NCI-H1930 (cell line): ENCODE measurements at regions not wholly inside any gene's neighbourhood (a gene's known extent, or its start where the extent isn't known, plus 50 kb on each side); places are given as distances from the start of the nearest gene placed in this dataset.
"Not testable (repeated sequence)": the region's sequence is repeated elsewhere in the genome, so short reads cannot be mapped to it uniquely, and the experiment has no call there.

Experiments used
- DNase-seq, 2 experiments: peaks; one replicate each; lab custom pipeline; 2025; lab: John Stamatoyannopoulos, UW

GRCh38 chr1:101367630-101368029 is 130.8 kb downstream of the S1PR1 start:
- DNase-seq = peak in 1 of 2 experiments; percentile 24

- DNase-seq = no peak
These were observed 133.7 kb downstream of the S1PR1 start for GRCh38 chr1:101370488-101370887.

- no peak for DNase-seq
These were observed 134.4 kb downstream of the S1PR1 start for GRCh38 chr1:101371259-101371658.

- no peak for DNase-seq
These were observed 136.8 kb downstream of the S1PR1 start for GRCh38 chr1:101373570-101373969.

- DNase-seq = not testable (repeated sequence)
These were observed 138.6 kb downstream of the S1PR1 start for GRCh38 chr1:101375448-101375847.

- DNase-seq = no peak
These were observed 139.6 kb downstream of the S1PR1 start for GRCh38 chr1:101376121-101377083.

- no peak for DNase-seq
These were observed 140.4 kb downstream of the S1PR1 start for GRCh38 chr1:101377084-101377835.

GRCh38 chr1:101379037-101379436 is 142.2 kb downstream of the S1PR1 start:
- no peak for DNase-seq

GRCh38 chr1:101379950-101380349 is 143.1 kb downstream of the S1PR1 start:
- no peak for DNase-seq

GRCh38 chr1:101382135-101382534 is 145.3 kb downstream of the S1PR1 start:
- DNase-seq = no peak

- no peak for DNase-seq
These were observed 152.2 kb downstream of the S1PR1 start for GRCh38 chr1:101388904-101389546.

GRCh38 chr1:101389547-101389929 is 152.7 kb downstream of the S1PR1 start:
- no peak for DNase-seq

GRCh38 chr1:101392552-101392951 is 155.7 kb downstream of the S1PR1 start:
- no peak for DNase-seq

- no peak for DNase-seq
These were observed 157.2 kb downstream of the S1PR1 start for GRCh38 chr1:101394041-101394440.

GRCh38 chr1:101399222-101399621 is 162.4 kb downstream of the S1PR1 start:
- DNase-seq = no peak

GRCh38 chr1:101406271-101406670 is 169.5 kb downstream of the S1PR1 start:
- DNase-seq = no peak

- no peak for DNase-seq
These were observed 169.9 kb downstream of the S1PR1 start for GRCh38 chr1:101406681-101407080.

- no peak for DNase-seq
These were observed 170.8 kb downstream of the S1PR1 start for GRCh38 chr1:101407505-101408211.

GRCh38 chr1:101408212-101409042 is 171.6 kb downstream of the S1PR1 start:
- DNase-seq = no peak

- no peak for DNase-seq
These were observed 172.3 kb downstream of the S1PR1 start for GRCh38 chr1:101409102-101409501.
